UCSD-AML1 (cell line): ENCODE measurements at regions not wholly inside any gene's neighbourhood (a gene's known extent, or its start where the extent isn't known, plus 50 kb on each side); places are given as distances from the start of the nearest gene placed in this dataset.

Source experiments
- DNase-seq: peaks from one replicate; lab custom pipeline; 2025; ENCODE audit not compliant: unreplicated experiment; lab: John Stamatoyannopoulos, UW

- no peak for DNase-seq
Observed at GRCh38 chr14:27077214-27077613, 479.4 kb upstream of the NOVA1 start.

- no peak for DNase-seq
Observed at GRCh38 chr14:27077710-27078109, 479.9 kb upstream of the NOVA1 start.

- DNase-seq = no peak
Observed at GRCh38 chr14:27078191-27078590, 480.4 kb upstream of the NOVA1 start.

GRCh38 chr14:27079716-27080115 lies 481.9 kb upstream of the NOVA1 start:
- DNase-seq = no peak

GRCh38 chr14:27085500-27085899 lies 487.7 kb upstream of the NOVA1 start:
- DNase-seq = no peak

GRCh38 chr14:27090716-27091115 lies 492.9 kb upstream of the NOVA1 start:
- no peak for DNase-seq

- no peak for DNase-seq
Observed at GRCh38 chr14:27091973-27092372, 494.1 kb upstream of the NOVA1 start.

- no peak for DNase-seq
Observed at GRCh38 chr14:27096091-27096490, 498.3 kb upstream of the NOVA1 start.

- DNase-seq = no peak
Observed at GRCh38 chr14:27098451-27098850, 500.6 kb upstream of the NOVA1 start.

GRCh38 chr14:27114180-27114579 lies 516.3 kb upstream of the NOVA1 start:
- no peak for DNase-seq

- no peak for DNase-seq
Observed at GRCh38 chr14:27123162-27123561, 525.3 kb upstream of the NOVA1 start.

GRCh38 chr14:27127838-27128237 lies 530.0 kb upstream of the NOVA1 start:
- DNase-seq = no peak

GRCh38 chr14:27134200-27134599 lies 536.4 kb upstream of the NOVA1 start:
- DNase-seq = no peak

GRCh38 chr14:27145170-27145569 lies 547.3 kb upstream of the NOVA1 start:
- no peak for DNase-seq

GRCh38 chr14:27148143-27148542 lies 550.3 kb upstream of the NOVA1 start:
- no peak for DNase-seq

GRCh38 chr14:27164139-27164538 lies 566.3 kb upstream of the NOVA1 start:
- peak; percentile 4 for DNase-seq

- DNase-seq = no peak
Observed at GRCh38 chr14:27175489-27175888, 577.7 kb upstream of the NOVA1 start.

- DNase-seq = no peak
Observed at GRCh38 chr14:27181333-27181732, 583.5 kb upstream of the NOVA1 start.

GRCh38 chr14:27184427-27184826 lies 586.6 kb upstream of the NOVA1 start:
- no peak for DNase-seq

GRCh38 chr14:27186048-27186447 lies 588.2 kb upstream of the NOVA1 start:
- no peak for DNase-seq

- no peak for DNase-seq
Observed at GRCh38 chr14:27187136-27187535, 589.3 kb upstream of the NOVA1 start.

GRCh38 chr14:27190296-27190695 lies 592.5 kb upstream of the NOVA1 start:
- DNase-seq = no peak

GRCh38 chr14:27199272-27199671 lies 601.4 kb upstream of the NOVA1 start:
- DNase-seq = no peak

GRCh38 chr14:27205036-27205435 lies 607.2 kb upstream of the NOVA1 start:
- DNase-seq = no peak
